Stomach (tissue), 4 donors: ENCODE measurements at regions not wholly inside any gene's neighbourhood (a gene's known extent, or its start where the extent isn't known, plus 50 kb on each side); places are given as distances from the start of the nearest gene placed in this dataset.

Experiments used
- CTCF ChIP-seq, 7 experiments: fragments of 450-650 bp in 4 of 7; fragments of 200-600 bp in 3 of 7; sonication (generic) in 3 of 7; IDR thresholded peaks; one replicate each; pipeline ENCODE4 v1.5.1; 2016 to 2019; ENCODE audit warnings: antibody characterized with exemption in 7 of 7, control low read depth in 2 of 7, mild to moderate bottlenecking in 1 of 7
- POLR2A ChIP-seq, 4 donors: fragments of 450-650 bp; IDR thresholded peaks; one replicate each; pipeline ENCODE4 v1.6.1; 2016; ENCODE audit warnings: antibody characterized with exemption in 4 of 4, control low read depth in 2 of 4, mild to moderate bottlenecking in 1 of 4, moderate library complexity in 1 of 4

GRCh38 chr4:110780538-110780937 is 157.7 kb upstream of the PITX2 start:
- TF ChIP-seq CTCF (IDR thresholded peaks at IDR 0.05) = no peak
- TF ChIP-seq POLR2A (IDR thresholded peaks at IDR 0.05) = no peak
